Upper lobe of right lung (tissue), 1 donor: ENCODE measurements at regions not wholly inside any gene's neighbourhood (a gene's known extent, or its start where the extent isn't known, plus 50 kb on each side); places are given as distances from the start of the nearest gene placed in this dataset.

Experiments used
- ATAC-seq: fragments of 200-7000 bp; cut with Tn5 transposase; one replicate; pipeline ENCODE4 v1.9.1; 2020; ENCODE audit warnings: mild to moderate bottlenecking, moderate library complexity
- DNase-seq: peaks from one replicate; pipeline ENCODE4 v3.0.0-alpha.2; 2020
- H3K27ac ChIP-seq: fragments of 200-600 bp; one replicate; pipeline ENCODE4 v1.8.0; 2022
- H3K27me3 ChIP-seq: fragments of 200-600 bp; one replicate; pipeline ENCODE4 v1.8.0; 2022; ENCODE audit warnings: mild to moderate bottlenecking
- H3K36me3 ChIP-seq: fragments of 200-600 bp; one replicate; pipeline ENCODE4 v1.8.0; 2022
- H3K4me1 ChIP-seq: fragments of 200-600 bp; one replicate; pipeline ENCODE4 v1.8.0; 2022
- H3K4me3 ChIP-seq: fragments of 200-600 bp; one replicate; pipeline ENCODE4 v1.8.0; 2022; ENCODE audit warnings: mild to moderate bottlenecking
- H3K9me3 ChIP-seq: fragments of 200-600 bp; one replicate; pipeline ENCODE4 v1.8.0; 2022
- intact Hi-C: fragments of 100-400 bp; cut with DNase I; formaldehyde crosslinking; loops from one replicate; pipeline ENCODE4 v1.11.0; 2022
- TF ChIP-seq, protein P1 (sequence below): fragments of 200-600 bp; IDR thresholded peaks from one replicate; pipeline ENCODE4 v1.8.0; 2022; ENCODE audit warnings: antibody characterized with exemption
- donor health status: DM: no; HTN: yes; CAD: no; lungs with severe emphysema.

DNA sequence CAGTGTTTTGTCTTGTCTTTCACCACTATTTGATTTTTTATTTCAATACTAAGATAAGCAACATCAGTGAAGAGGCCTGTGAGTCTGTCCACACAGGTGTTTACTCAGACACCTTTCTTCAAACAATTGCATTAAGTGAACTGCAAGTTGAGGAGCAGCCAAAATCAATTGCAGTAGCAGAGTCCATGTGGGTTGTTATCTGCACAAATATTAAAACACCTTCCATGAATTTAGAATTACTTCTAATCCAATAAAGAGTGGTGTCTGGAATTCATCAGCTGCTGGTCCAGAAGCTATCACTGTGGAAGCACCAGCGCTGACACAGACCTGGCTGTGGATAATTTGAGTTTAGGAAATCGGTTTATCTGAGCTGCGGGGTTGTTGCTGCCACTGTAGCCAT, 83.5 kb upstream of the FAT3 start:
- no peaks in the 10 kb centered on the region for H3K27me3 ChIP-seq
- no peaks in the 10 kb centered on the region for H3K9me3 ChIP-seq
- TF ChIP-seq, protein P1, sequence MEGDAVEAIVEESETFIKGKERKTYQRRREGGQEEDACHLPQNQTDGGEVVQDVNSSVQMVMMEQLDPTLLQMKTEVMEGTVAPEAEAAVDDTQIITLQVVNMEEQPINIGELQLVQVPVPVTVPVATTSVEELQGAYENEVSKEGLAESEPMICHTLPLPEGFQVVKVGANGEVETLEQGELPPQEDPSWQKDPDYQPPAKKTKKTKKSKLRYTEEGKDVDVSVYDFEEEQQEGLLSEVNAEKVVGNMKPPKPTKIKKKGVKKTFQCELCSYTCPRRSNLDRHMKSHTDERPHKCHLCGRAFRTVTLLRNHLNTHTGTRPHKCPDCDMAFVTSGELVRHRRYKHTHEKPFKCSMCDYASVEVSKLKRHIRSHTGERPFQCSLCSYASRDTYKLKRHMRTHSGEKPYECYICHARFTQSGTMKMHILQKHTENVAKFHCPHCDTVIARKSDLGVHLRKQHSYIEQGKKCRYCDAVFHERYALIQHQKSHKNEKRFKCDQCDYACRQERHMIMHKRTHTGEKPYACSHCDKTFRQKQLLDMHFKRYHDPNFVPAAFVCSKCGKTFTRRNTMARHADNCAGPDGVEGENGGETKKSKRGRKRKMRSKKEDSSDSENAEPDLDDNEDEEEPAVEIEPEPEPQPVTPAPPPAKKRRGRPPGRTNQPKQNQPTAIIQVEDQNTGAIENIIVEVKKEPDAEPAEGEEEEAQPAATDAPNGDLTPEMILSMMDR, result no peak
- no peak overlapping the region for H3K27ac ChIP-seq
- intact Hi-C loops, result no loop called here
- H3K36me3 ChIP-seq, result no peaks in the 10 kb centered on the region
- no peak overlapping the region for H3K4me3 ChIP-seq
- no peak for ATAC-seq
- DNase-seq, result no peak
- no peaks in the 10 kb centered on the region for H3K4me1 ChIP-seq

DNA sequence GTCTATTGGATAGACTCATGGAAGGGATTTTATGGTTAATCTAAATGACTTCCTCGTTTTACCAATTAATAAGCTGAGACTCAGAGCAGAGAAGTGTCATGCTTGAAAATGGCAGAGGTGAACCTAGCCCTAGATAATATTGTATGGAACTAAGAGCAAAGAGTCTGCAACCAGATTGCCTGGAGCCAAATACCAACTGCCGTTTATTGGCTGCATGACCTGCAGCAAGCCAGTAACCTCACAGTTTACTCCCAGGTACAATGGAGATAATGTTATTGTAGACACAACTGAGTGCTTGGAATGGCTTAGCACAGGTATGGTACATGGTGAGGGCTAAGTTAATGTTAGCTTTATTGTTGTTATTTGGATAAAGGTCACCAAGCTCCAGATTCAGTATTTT, 84.6 kb upstream of the FAT3 start:
- Histone ChIP-seq H3K36me3 (no peaks in the 10 kb centered on the region), H3K4me1 (no peaks in the 10 kb centered on the region), H3K27ac (no peak overlapping the region), H3K4me3 (no peak overlapping the region), H3K27me3 (no peaks in the 10 kb centered on the region), H3K9me3 (no peaks in the 10 kb centered on the region)
- TF ChIP-seq, protein P1, result no peak
- DNase-seq, result no peak
- intact Hi-C loops, result no loop called here
- no peak for ATAC-seq

DNA sequence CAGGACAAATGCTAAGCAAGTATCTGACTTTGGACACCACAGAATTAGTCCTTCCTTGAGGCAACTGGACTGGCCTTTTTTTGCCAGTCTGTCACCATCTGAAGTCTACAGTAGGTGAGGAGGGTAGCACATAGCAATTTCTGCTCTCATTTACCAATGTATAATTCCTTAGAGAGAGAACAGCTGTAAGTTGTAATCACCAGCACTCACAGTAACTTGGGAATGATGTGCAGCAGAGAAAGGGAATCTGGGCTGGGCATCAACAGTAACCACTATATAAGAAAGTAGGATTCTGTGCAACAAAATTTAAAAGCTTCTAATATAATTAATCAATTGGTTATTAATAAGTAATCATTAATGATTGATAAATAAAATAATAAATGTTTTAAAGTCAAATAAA, 86.3 kb upstream of the FAT3 start:
- Histone ChIP-seq H3K4me3 (no peak overlapping the region), H3K36me3 (no peaks in the 10 kb centered on the region), H3K27ac (no peak overlapping the region), H3K9me3 (no peaks in the 10 kb centered on the region), H3K27me3 (no peaks in the 10 kb centered on the region), H3K4me1 (no peaks in the 10 kb centered on the region)
- DNase-seq (no peak), ATAC-seq (no peak)
- intact Hi-C loops, result no loop called here
- TF ChIP-seq, protein P1, result no peak

DNA sequence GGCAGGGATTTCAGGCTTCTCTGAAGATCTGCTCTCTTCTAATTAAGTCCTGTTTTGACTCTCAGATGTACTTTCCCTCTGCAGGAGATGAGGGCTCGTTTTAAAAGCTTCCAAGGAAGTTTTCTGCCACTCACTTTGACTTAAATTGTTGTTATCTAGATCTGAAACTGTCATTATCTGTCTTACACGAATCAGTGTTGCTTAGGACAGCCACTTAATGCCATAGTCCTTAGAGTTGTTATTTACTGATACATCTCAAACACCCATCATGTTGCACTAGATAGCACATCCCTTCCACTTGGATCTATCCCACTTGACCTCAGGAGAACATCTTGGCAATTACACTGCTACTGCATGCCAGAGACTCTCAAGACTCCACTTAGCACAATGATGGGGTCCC, 86.9 kb upstream of the FAT3 start:
- Histone ChIP-seq H3K4me1 (no peaks in the 10 kb centered on the region), H3K4me3 (no peak overlapping the region), H3K9me3 (no peaks in the 10 kb centered on the region), H3K27ac (no peak overlapping the region), H3K27me3 (no peaks in the 10 kb centered on the region), H3K36me3 (no peaks in the 10 kb centered on the region)
- intact Hi-C loops, result no loop called here
- ATAC-seq (no peak), DNase-seq (no peak)
- TF ChIP-seq, protein P1, result no peak

DNA sequence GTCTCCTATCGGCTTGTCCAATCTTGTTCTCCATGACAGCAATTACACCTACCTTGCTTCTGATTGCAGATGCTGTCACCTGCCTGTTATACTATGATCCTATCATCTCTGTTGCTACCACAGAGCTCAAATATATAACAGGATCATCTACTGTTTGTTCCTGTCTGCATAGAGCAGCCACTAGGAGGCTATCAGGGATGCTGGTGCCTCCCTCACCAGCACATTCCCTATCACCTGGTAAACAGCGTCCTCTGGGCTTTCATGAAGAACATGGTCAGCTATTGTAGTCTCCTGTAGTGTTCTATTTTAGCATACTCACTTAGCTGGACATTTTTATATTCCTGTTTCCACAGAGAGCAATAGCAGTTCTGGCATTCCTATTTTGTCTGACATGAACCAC, 87.8 kb upstream of the FAT3 start:
- Histone ChIP-seq H3K9me3 (no peaks in the 10 kb centered on the region), H3K36me3 (no peaks in the 10 kb centered on the region), H3K4me3 (no peak overlapping the region), H3K27ac (no peak overlapping the region), H3K4me1 (no peaks in the 10 kb centered on the region), H3K27me3 (no peaks in the 10 kb centered on the region)
- ATAC-seq (no peak), DNase-seq (no peak)
- TF ChIP-seq, protein P1, result no peak
- intact Hi-C loops, result no loop called here

DNA sequence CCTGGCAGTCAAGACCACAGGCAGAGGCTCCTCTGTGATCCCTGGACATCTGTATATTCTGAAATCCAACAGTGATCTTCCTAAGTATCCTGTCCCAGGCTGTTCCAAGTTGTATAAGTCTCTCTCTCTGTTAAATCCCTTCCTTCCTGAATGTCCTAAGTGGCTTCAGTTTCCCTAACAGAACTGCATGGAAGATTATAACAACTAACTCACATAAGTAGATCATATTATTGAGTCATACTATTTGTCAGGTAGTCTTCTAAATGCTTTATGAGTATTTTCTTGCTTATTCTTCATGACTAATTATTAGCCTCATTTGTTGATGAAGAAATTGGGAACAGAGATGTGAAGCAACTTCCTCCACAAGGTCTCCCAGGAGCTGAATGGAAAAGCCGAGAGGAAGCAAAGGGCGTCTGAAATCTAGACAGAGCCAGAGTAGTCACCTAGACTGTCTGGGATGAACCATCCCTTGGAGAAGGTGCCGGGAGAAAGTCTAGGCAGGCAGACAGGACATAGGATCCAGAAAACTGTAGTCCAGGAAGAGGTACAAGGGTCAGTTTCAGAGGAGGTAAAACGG, 93.2 kb upstream of the FAT3 start:
- Histone ChIP-seq H3K27ac (no peak overlapping the region), H3K9me3 (no peaks in the 10 kb centered on the region), H3K4me3 (no peak overlapping the region), H3K36me3 (no peaks in the 10 kb centered on the region), H3K4me1 (no peaks in the 10 kb centered on the region), H3K27me3 (no peaks in the 10 kb centered on the region)
- TF ChIP-seq, protein P1, result no peak
- no peak for ATAC-seq
- intact Hi-C loops, result no loop called here
- DNase-seq, result no peak
